Astrocyte of the hippocampus (primary cell): ENCODE measurements at regions not wholly inside any gene's neighbourhood (a gene's known extent, or its start where the extent isn't known, plus 50 kb on each side); places are given as distances from the start of the nearest gene placed in this dataset.

Source experiments
- DNase-seq: peaks from one replicate; pipeline ENCODE4 v3.0.0; 2011; ENCODE audit warnings: low read depth, low spot score

GRCh38 chr4:24164797-24165196, 274.9 kb upstream of the PPARGC1A start:
- no peak for DNase-seq

- peak; percentile 32 for DNase-seq
These were observed 274.3 kb upstream of the PPARGC1A start for GRCh38 chr4:24164054-24164693.

GRCh38 chr4:24163314-24163713, 273.5 kb upstream of the PPARGC1A start:
- no peak for DNase-seq

- peak; percentile 37 for DNase-seq
These were observed 270.5 kb upstream of the PPARGC1A start for GRCh38 chr4:24160358-24160757.

- no peak for DNase-seq
These were observed 268.2 kb upstream of the PPARGC1A start for GRCh38 chr4:24158031-24158430.

- no peak for DNase-seq
These were observed 260.2 kb upstream of the PPARGC1A start for GRCh38 chr4:24150034-24150433.

GRCh38 chr4:24146127-24146526, 256.3 kb upstream of the PPARGC1A start:
- no peak for DNase-seq

- no peak for DNase-seq
These were observed 255.7 kb upstream of the PPARGC1A start for GRCh38 chr4:24145591-24145990.

- DNase-seq = no peak
These were observed 254.5 kb upstream of the PPARGC1A start for GRCh38 chr4:24144381-24144780.

- DNase-seq = no peak
These were observed 253.9 kb upstream of the PPARGC1A start for GRCh38 chr4:24143741-24144140.

- no peak for DNase-seq
These were observed 252.0 kb upstream of the PPARGC1A start for GRCh38 chr4:24141836-24142235.

- DNase-seq = no peak
These were observed 251.0 kb upstream of the PPARGC1A start for GRCh38 chr4:24140892-24141291.

GRCh38 chr4:24137671-24138601, 248.1 kb upstream of the PPARGC1A start:
- no peak for DNase-seq

GRCh38 chr4:24131954-24132673, 242.3 kb upstream of the PPARGC1A start:
- DNase-seq = no peak

- no peak for DNase-seq
These were observed 240.8 kb upstream of the PPARGC1A start for GRCh38 chr4:24130637-24131036.

GRCh38 chr4:24126776-24127175, 236.9 kb upstream of the PPARGC1A start:
- no peak for DNase-seq

- DNase-seq = no peak
These were observed 231.7 kb upstream of the PPARGC1A start for GRCh38 chr4:24121395-24122175.

GRCh38 chr4:24117975-24118374, 228.1 kb upstream of the PPARGC1A start:
- no peak for DNase-seq

- no peak for DNase-seq
These were observed 226.3 kb upstream of the PPARGC1A start for GRCh38 chr4:24116107-24116506.

GRCh38 chr4:24114919-24115500, 225.2 kb upstream of the PPARGC1A start:
- no peak for DNase-seq

- no peak for DNase-seq
These were observed 224.6 kb upstream of the PPARGC1A start for GRCh38 chr4:24114444-24114843.
